SK-N-SH (cell line): ENCODE measurements at regions not wholly inside any gene's neighbourhood (a gene's known extent, or its start where the extent isn't known, plus 50 kb on each side); places are given as distances from the start of the nearest gene placed in this dataset.

Experiments used
- CTCF ChIA-PET: fragments of 300-600, 350-600 bp; formaldehyde crosslinking; extraction: SDS; loops from one replicate; lab custom pipeline; 2021; lab: Yijun Ruan, JAX
- POLR2A ChIA-PET: fragments of 350-600 bp; sonication (Branson Sonifier 250); formaldehyde crosslinking; extraction: SDS; loops from one replicate; lab custom pipeline; 2020; ENCODE audit warnings: antibody characterized with exemption, inconsistent platforms; lab: Yijun Ruan, JAX
- DNase-seq: peaks from one replicate; pipeline ENCODE4 v3.0.0; 2012
- H2AFZ ChIP-seq: fragments of 200-600 bp; sonication (generic); 2 replicates; pipeline ENCODE4 v1.8.1; 2016; ENCODE audit warnings: antibody characterized with exemption, mild to moderate bottlenecking, low read depth
- H3F3A ChIP-seq: fragments of 200-600 bp; sonication (generic); replicated peaks from 2 replicates; pipeline ENCODE3; 2016; ENCODE audit warnings: antibody characterized with exemption, mild to moderate bottlenecking; ENCODE audit not compliant: insufficient read depth
- H3K27ac ChIP-seq, 2 experiments: fragments of 200-500 bp in 1 of 2; fragments of 200-600 bp in 1 of 2; sonication (Bioruptor generic) in 1 of 2; sonication (generic), shearing (Covaris generic) in 1 of 2; 2 replicates each; pipeline versions ENCODE4 v1.5.1 to v1.6.1; 2014 to 2016; ENCODE audit warnings: low read depth in 2 of 2, inconsistent platforms in 1 of 2, low read length in 1 of 2, mild to moderate bottlenecking in 1 of 2, mixed read lengths in 1 of 2
- H3K27me3 ChIP-seq: fragments of 200-600 bp; sonication (generic), shearing (Covaris generic); 2 replicates; pipeline ENCODE4 v1.6.1; 2016; ENCODE audit warnings: mixed run types; ENCODE audit not compliant: insufficient read depth
- H3K36me3 ChIP-seq, 2 experiments: fragments of 200-500 bp in 1 of 2; fragments of 200-600 bp in 1 of 2; sonication (Bioruptor generic) in 1 of 2; sonication (generic) in 1 of 2; replicated peaks in 1 of 2; 2 replicates each; pipeline versions ENCODE3 to v1.5.1; 2014 to 2016; ENCODE audit warnings: low read length in 1 of 2, mild to moderate bottlenecking in 1 of 2; ENCODE audit not compliant: insufficient read depth in 2 of 2, control insufficient read depth in 1 of 2
- H3K4me1 ChIP-seq, 2 experiments: fragments of 200-500 bp in 1 of 2; fragments of 200-600 bp in 1 of 2; sonication (Bioruptor generic) in 1 of 2; sonication (generic), shearing (Covaris generic) in 1 of 2; 2 replicates each; pipeline versions ENCODE4 v1.5.1 to v1.6.1; 2014 to 2016; ENCODE audit warnings: low read depth in 1 of 2, low read length in 1 of 2, mixed run types in 1 of 2; ENCODE audit not compliant: insufficient read depth in 2 of 2, control insufficient read depth in 1 of 2
- H3K4me2 ChIP-seq: fragments of 200-600 bp; sonication (generic), shearing (Covaris generic); 2 replicates; pipeline ENCODE4 v1.6.1; 2017; ENCODE audit warnings: mixed run types
- H3K4me3 ChIP-seq, 2 experiments: fragments of 200-500 bp in 1 of 2; fragments of 200-600 bp in 1 of 2; sonication (Bioruptor generic) in 1 of 2; sonication (generic), shearing (Covaris generic) in 1 of 2; 2 replicates each; pipeline versions ENCODE4 v1.5.1 to v1.8.1; 2014 to 2016; ENCODE audit warnings: low read depth in 2 of 2, inconsistent platforms in 1 of 2, low read length in 1 of 2, mild to moderate bottlenecking in 1 of 2, mixed read lengths in 1 of 2, moderate library complexity in 1 of 2
- H3K79me2 ChIP-seq: fragments of 200-600 bp; sonication (generic); 2 replicates; pipeline ENCODE4 v1.8.1; 2017; ENCODE audit warnings: mild to moderate bottlenecking; ENCODE audit not compliant: insufficient read depth
- H3K9ac ChIP-seq: fragments of 200-600 bp; sonication (generic); 2 replicates; pipeline ENCODE4 v1.6.1; 2017; ENCODE audit warnings: mixed run types
- H3K9me2 ChIP-seq: fragments of 200-600 bp; sonication (generic); 2 replicates; pipeline ENCODE4 v1.6.1; 2017; ENCODE audit warnings: mixed run types
- H3K9me3 ChIP-seq: fragments of 200-600 bp; sonication (generic); 2 replicates; pipeline ENCODE4 v1.6.1; 2017; ENCODE audit warnings: mixed run types, mild to moderate bottlenecking, moderate library complexity
- H4K20me1 ChIP-seq: fragments of 200-600 bp; sonication (generic); 2 replicates; pipeline ENCODE4 v1.6.1; 2017; ENCODE audit warnings: mild to moderate bottlenecking, mixed run types; ENCODE audit not compliant: insufficient read depth
- CHD2 ChIP-seq: fragments of 150-350 bp; IDR thresholded peaks from 2 replicates; pipeline ENCODE4 v1.6.1; 2018; ENCODE audit warnings: low read length; ENCODE audit not compliant: partially characterized antibody
- CTCF ChIP-seq: fragments of 200-600 bp; sonication (generic); IDR thresholded peaks from 2 replicates; pipeline ENCODE4 v1.6.1; 2017; ENCODE audit warnings: antibody characterized with exemption, mild to moderate bottlenecking, moderate library complexity
- ELF1 ChIP-seq: IDR thresholded peaks from 2 replicates; pipeline ENCODE4 v1.4.0; 2012
- EP300 ChIP-seq, 2 experiments: IDR thresholded peaks; 2 replicates each; pipeline versions ENCODE4 v1.4.0 to v1.6.1; 2012; ENCODE audit warnings: borderline replicate concordance in 1 of 2, low read depth in 1 of 2, low read length in 1 of 2
- EZH2phosphoT487 ChIP-seq: fragments of 200-600 bp; sonication (generic); IDR thresholded peaks from 2 replicates; pipeline ENCODE4 v1.6.1; 2017; ENCODE audit warnings: low read depth, mixed run types, mild to moderate bottlenecking, antibody characterized with exemption, moderate library complexity, borderline replicate concordance
- FOSL2 ChIP-seq: IDR thresholded peaks from 2 replicates; pipeline ENCODE4 v1.4.0; 2012; ENCODE audit warnings: low read depth, mild to moderate bottlenecking, moderate library complexity, borderline replicate concordance
- FOXM1 ChIP-seq: IDR thresholded peaks from 2 replicates; pipeline ENCODE4 v1.4.0; 2012; ENCODE audit warnings: low read depth, mild to moderate bottlenecking
- GABPA ChIP-seq: IDR thresholded peaks from 2 replicates; pipeline ENCODE4 v1.4.0; 2012; ENCODE audit warnings: low read depth, mild to moderate bottlenecking
- IRF3 ChIP-seq: fragments of 150-350 bp; IDR thresholded peaks from 2 replicates; pipeline ENCODE4 v1.6.1; 2016; ENCODE audit warnings: mild to moderate bottlenecking, low read depth, low read length
- JUND ChIP-seq: IDR thresholded peaks from 2 replicates; pipeline ENCODE4 v1.4.0; 2012
- MAX ChIP-seq: IDR thresholded peaks from 2 replicates; pipeline ENCODE4 v1.4.0; 2012; ENCODE audit warnings: low read depth
- MEF2A ChIP-seq: IDR thresholded peaks from 2 replicates; pipeline ENCODE4 v1.4.0; 2012; ENCODE audit warnings: low read depth, borderline replicate concordance
- MXI1 ChIP-seq: IDR thresholded peaks from 2 replicates; pipeline ENCODE4 v1.6.1; 2012; ENCODE audit warnings: mild to moderate bottlenecking, low read depth, low read length, improper control_type of control experiment
- PBX3 ChIP-seq: IDR thresholded peaks from 2 replicates; pipeline ENCODE4; 2012
- POLR2AphosphoS5 ChIP-seq: IDR thresholded peaks from 2 replicates; pipeline ENCODE4 v1.6.1; 2012; ENCODE audit warnings: low read depth, low read length
- RFX5 ChIP-seq: IDR thresholded peaks from 2 replicates; pipeline ENCODE4 v1.6.1; 2012; ENCODE audit warnings: mild to moderate bottlenecking, improper control_type of control experiment, low read length
- RXRA ChIP-seq: IDR thresholded peaks from 2 replicates; pipeline ENCODE4 v1.4.0; 2012; ENCODE audit warnings: low read depth, mild to moderate bottlenecking, borderline replicate concordance
- SIN3A ChIP-seq: IDR thresholded peaks from 2 replicates; pipeline ENCODE4 v1.6.1; 2012; ENCODE audit warnings: low read depth, mild to moderate bottlenecking, low read length, moderate library complexity, borderline replicate concordance
- TCF12 ChIP-seq: IDR thresholded peaks from 2 replicates; pipeline ENCODE4 v1.4.0; 2012
- USF1 ChIP-seq: IDR thresholded peaks from 2 replicates; pipeline ENCODE4 v1.4.0; 2012; ENCODE audit warnings: low read depth, borderline replicate concordance
- USF2 ChIP-seq: fragments of 150-350 bp; IDR thresholded peaks from 2 replicates; pipeline ENCODE4 v1.6.1; 2017; ENCODE audit warnings: antibody characterized with exemption, low read length, low read depth, borderline replicate concordance
- WGBS: methylation state at CpG from one replicate; pipeline ENCODE4 v1.1.6; 2017; ENCODE audit warnings: low lambda C conversion rate; 5-methylcytosine and 5-hydroxymethylcytosine counted together

GRCh38 chr10:35728341-35728740, 86.2 kb upstream of the FZD8 start (continued):
- TF ChIP-seq IRF3 = no peak
- TF ChIP-seq TCF12 = no peak
- TF ChIP-seq, all 33 proteins: peak for 0

GRCh38 chr10:35726846-35727245, 84.8 kb upstream of the FZD8 start:
- H3K36me3 ChIP-seq = no peaks in the 10 kb centered on the region
- no peaks in the 10 kb centered on the region; the same call in 1 of the 2 replicates for H3K27me3 ChIP-seq
- no peak overlapping the region for H3K4me3 ChIP-seq
- CTCF ChIA-PET = no interaction called here
- POLR2A ChIA-PET = no interaction called here
- no peaks in the 10 kb centered on the region for H3K9me3 ChIP-seq
- H4K20me1 ChIP-seq = no peaks in the 10 kb centered on the region
- H3K4me1 ChIP-seq = no peaks in the 10 kb centered on the region
- H3F3A ChIP-seq = no peaks in the 10 kb centered on the region
- DNase-seq = no peak
- no peak overlapping the region for H3K9ac ChIP-seq
- no peak overlapping the region for H3K4me2 ChIP-seq
- no peaks in the 10 kb centered on the region for H3K9me2 ChIP-seq
- no peaks in the 10 kb centered on the region for H3K79me2 ChIP-seq
- TF ChIP-seq PBX3 = no peak
- no peak for TF ChIP-seq JUND
- no peak for TF ChIP-seq RXRA
- TF ChIP-seq FOXM1 = no peak
- no peak for TF ChIP-seq MEF2A
- no peak for TF ChIP-seq USF1
- TF ChIP-seq POLR2AphosphoS5 = no peak
- TF ChIP-seq MXI1 = no peak
- TF ChIP-seq EP300 (IDR thresholded peaks at IDR 0.05; ENCODE audit: borderline replicate concordance in 1 of 2, low read depth in 1 of 2, low read length in 1 of 2) = no peak
- no peak for TF ChIP-seq CHD2
- no peak for TF ChIP-seq GABPA
- no peak for TF ChIP-seq CTCF
- no peak for TF ChIP-seq EZH2phosphoT487
- TF ChIP-seq SIN3A = no peak
- TF ChIP-seq MAX = no peak
- no peak for TF ChIP-seq ELF1
- TF ChIP-seq FOSL2 = no peak
- no peak for TF ChIP-seq USF2
- no peak for TF ChIP-seq RFX5
- H3K27ac ChIP-seq = no peak overlapping the region
- WGBS = 5% methylated on average over 2 of the region's 2 CpGs
- no peak overlapping the region for H2AFZ ChIP-seq
